ENCODE measurements at regions not wholly inside any gene's neighbourhood (a gene's known extent, or its start where the extent isn't known, plus 50 kb on each side); places are given as distances from the start of the nearest gene placed in this dataset.
A peak's percentile ranks its signal among the peaks of the same experiment; 100 is the strongest.

- peak overlapping the region; percentile 64 for H3K27ac ChIP-seq
- intact Hi-C loops (cut with micrococcal nuclease; ENCODE audit: unreplicated experiment) = no loop called here
- peak overlapping the region; percentile 53 for H3K4me2 ChIP-seq
These were observed 115.2 kb downstream of the CEBPB start for GRCh38 chr20:50305636-50306477.

GRCh38 chr20:50306478-50307423 lies 116.1 kb downstream of the CEBPB start:
- TF ChIP-seq CTCF (conservative IDR thresholded peaks at IDR 0.05) (no peak), EZH2 (IDR thresholded peaks at IDR 0.05; ENCODE audit: low read depth) (no peak)
- Histone ChIP-seq H3K79me2 (ENCODE audit: low read depth) (peaks cover 17% of the 10 kb centered on the region), H3K27me3 (ENCODE audit: insufficient read depth, low read depth) (no peaks in the 10 kb centered on the region), H3K4me2 (peak overlapping the region; percentile 53), H3K9me3 (ENCODE audit: insufficient read depth, low read depth) (no peaks in the 10 kb centered on the region), H3F3A (ENCODE audit: insufficient read depth, low read depth) (peaks cover 67% of the 10 kb centered on the region), H3K9me2 (ENCODE audit: insufficient read depth) (no peaks in the 10 kb centered on the region), H4K20me1 (ENCODE audit: insufficient read depth) (no peaks in the 10 kb centered on the region), H3K36me3 (ENCODE audit: low read depth) (no peaks in the 10 kb centered on the region), H3K4me1 (replicated peaks; ENCODE audit: insufficient read depth) (peaks cover 88% of the 10 kb centered on the region), H3K27ac (peak overlapping the region; percentile 64), H3K4me3 (no peak overlapping the region), H2AFZ (no peak overlapping the region; the same call in 1 of the 2 replicates)
- DNase-seq = no peak
- ChIA-PET POLR2A (ENCODE audit: unreplicated experiment) (no interaction called here), CTCF (no interaction called here)
- BruUV-seq (replicated peaks) = no TSS peak
- intact Hi-C loops (cut with micrococcal nuclease; ENCODE audit: unreplicated experiment) = no loop called here

More at GRCh38 chr20:50305636-50306477, 115.2 kb downstream of the CEBPB start:
- H3K4me1 ChIP-seq (replicated peaks; ENCODE audit: insufficient read depth) = peaks cover 80% of the 10 kb centered on the region
- DNase-seq = peak; percentile 55 to 85
- no peaks in the 10 kb centered on the region for H3K36me3 ChIP-seq (ENCODE audit: low read depth)
- no peaks in the 10 kb centered on the region for H4K20me1 ChIP-seq (ENCODE audit: insufficient read depth)
- ChIA-PET CTCF (interaction anchor here (0.5 kb wide), 1 partner anchor 80 kb away, joined by 4 read pairs; no protein-coding TSS in a partner anchor), POLR2A (ENCODE audit: unreplicated experiment) (interaction anchor here (0.6 to 0.7 kb wide), 2 partner anchors 106 to 115 kb away, joined by 3 read pairs; no protein-coding TSS in a partner anchor)
- H3K79me2 ChIP-seq (ENCODE audit: low read depth) = peaks cover 8% of the 10 kb centered on the region; the same call in 1 of the 2 replicates
- H3K9me2 ChIP-seq (ENCODE audit: insufficient read depth) = no peaks in the 10 kb centered on the region
- no peaks in the 10 kb centered on the region for H3K27me3 ChIP-seq (ENCODE audit: insufficient read depth, low read depth)
- H3K9me3 ChIP-seq (ENCODE audit: insufficient read depth, low read depth) = no peaks in the 10 kb centered on the region
- no peak for TF ChIP-seq CTCF (conservative IDR thresholded peaks at IDR 0.05)
- no peak for TF ChIP-seq EZH2 (IDR thresholded peaks at IDR 0.05; ENCODE audit: low read depth)
- no peak overlapping the region for H3K4me3 ChIP-seq
- peaks cover 61% of the 10 kb centered on the region for H3F3A ChIP-seq (ENCODE audit: insufficient read depth, low read depth)
- H2AFZ ChIP-seq = no peak overlapping the region; the same call in 1 of the 2 replicates
- no TSS peak for BruUV-seq (replicated peaks)

- Histone ChIP-seq H3K36me3 (ENCODE audit: low read depth) (no peaks in the 10 kb centered on the region), H3K4me1 (replicated peaks; ENCODE audit: insufficient read depth) (peaks cover 96% of the 10 kb centered on the region), H3K9me3 (ENCODE audit: insufficient read depth, low read depth) (no peaks in the 10 kb centered on the region), H3K27ac (peak overlapping the region; percentile 95), H2AFZ (no peak overlapping the region), H3K27me3 (ENCODE audit: insufficient read depth, low read depth) (no peaks in the 10 kb centered on the region), H3K9me2 (ENCODE audit: insufficient read depth) (no peaks in the 10 kb centered on the region), H3F3A (ENCODE audit: insufficient read depth, low read depth) (peaks cover 80% of the 10 kb centered on the region), H3K4me2 (peak overlapping the region; percentile 92), H3K4me3 (no peak overlapping the region), H3K79me2 (ENCODE audit: low read depth) (peaks cover 19% of the 10 kb centered on the region), H4K20me1 (ENCODE audit: insufficient read depth) (no peaks in the 10 kb centered on the region)
- POLR2A ChIA-PET (ENCODE audit: unreplicated experiment) = interaction anchor here (0.9 kb wide), 1 partner anchor 41 kb away, joined by 4 read pairs; no protein-coding TSS in a partner anchor
- CTCF ChIA-PET = interaction anchor here (0.8 kb wide), 1 partner anchor 23 kb away, joined by 3 read pairs; no protein-coding TSS in a partner anchor
- DNase-seq = no peak
- intact Hi-C loops (cut with micrococcal nuclease; ENCODE audit: unreplicated experiment) = loop anchor here (2.0 kb wide), 1 partner anchor 15 kb away; no protein-coding TSS in a partner anchor
- BruUV-seq (replicated peaks) = TSS peak; percentile 83
- no peak for TF ChIP-seq CTCF (conservative IDR thresholded peaks at IDR 0.05)
- TF ChIP-seq EZH2 (IDR thresholded peaks at IDR 0.05; ENCODE audit: low read depth) = no peak
These were observed 117.5 kb downstream of the CEBPB start for GRCh38 chr20:50308166-50308512.

All from PC-9 (cell line).